ENCODE measurements at regions not wholly inside any gene's neighbourhood (a gene's known extent, or its start where the extent isn't known, plus 50 kb on each side); places are given as distances from the start of the nearest gene placed in this dataset.

DNA sequence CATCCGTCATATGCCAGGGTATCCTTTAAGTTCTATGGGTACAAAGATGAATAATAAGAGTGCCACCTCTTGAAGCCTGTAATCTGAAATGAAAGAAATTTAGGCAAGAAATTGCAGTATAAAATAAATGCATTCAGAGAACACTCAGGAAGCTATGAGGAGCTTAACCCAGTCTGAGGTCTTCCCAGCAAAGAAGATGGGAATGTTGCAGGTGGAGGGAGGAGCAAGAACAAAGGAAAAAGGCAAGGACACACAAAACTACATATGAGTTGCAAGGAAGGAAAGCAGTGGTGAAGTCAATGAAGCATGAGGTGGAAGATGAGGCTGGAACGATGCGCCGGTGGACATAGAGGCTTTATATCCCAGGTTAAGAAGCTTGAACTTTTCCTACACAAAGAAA, 67.0 kb upstream of the DST start:
- DNase-seq = no peak

DNA sequence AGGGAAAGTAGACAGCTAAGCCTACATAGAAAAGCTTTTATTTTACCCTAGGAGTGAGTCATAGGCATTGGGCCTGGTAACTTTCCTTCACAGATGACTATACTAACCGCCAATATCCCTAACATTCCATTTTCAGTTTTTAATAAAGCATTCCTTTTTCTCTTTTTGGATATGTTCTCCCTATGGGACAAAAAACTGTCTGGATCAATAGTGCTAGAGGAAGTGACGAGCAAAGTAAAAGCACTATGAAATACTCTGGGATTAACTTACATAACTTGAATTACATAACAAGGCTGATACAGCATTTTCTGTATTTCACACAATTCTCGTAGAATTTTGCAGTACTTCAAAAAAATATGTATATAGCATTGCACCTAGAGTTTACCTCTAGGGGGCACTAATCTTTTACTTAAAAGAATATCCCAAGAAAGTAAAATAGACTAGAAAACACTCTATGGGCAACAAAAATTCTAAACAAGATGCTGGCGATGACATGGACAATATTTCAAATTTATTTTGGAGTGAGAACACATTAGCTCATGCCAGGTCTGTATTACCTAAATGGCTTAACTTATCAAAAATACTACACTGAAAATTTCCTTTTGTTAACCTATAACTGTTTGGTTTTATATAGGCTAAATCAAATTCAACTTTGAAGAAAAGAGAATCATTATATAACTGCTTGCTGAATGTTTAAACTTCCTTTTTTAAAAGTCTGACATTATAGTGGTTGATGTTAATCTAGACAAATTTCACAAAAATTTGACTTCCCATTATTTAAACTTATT, 66.3 kb upstream of the DST start:
- peak; percentile 74 for DNase-seq

DNA sequence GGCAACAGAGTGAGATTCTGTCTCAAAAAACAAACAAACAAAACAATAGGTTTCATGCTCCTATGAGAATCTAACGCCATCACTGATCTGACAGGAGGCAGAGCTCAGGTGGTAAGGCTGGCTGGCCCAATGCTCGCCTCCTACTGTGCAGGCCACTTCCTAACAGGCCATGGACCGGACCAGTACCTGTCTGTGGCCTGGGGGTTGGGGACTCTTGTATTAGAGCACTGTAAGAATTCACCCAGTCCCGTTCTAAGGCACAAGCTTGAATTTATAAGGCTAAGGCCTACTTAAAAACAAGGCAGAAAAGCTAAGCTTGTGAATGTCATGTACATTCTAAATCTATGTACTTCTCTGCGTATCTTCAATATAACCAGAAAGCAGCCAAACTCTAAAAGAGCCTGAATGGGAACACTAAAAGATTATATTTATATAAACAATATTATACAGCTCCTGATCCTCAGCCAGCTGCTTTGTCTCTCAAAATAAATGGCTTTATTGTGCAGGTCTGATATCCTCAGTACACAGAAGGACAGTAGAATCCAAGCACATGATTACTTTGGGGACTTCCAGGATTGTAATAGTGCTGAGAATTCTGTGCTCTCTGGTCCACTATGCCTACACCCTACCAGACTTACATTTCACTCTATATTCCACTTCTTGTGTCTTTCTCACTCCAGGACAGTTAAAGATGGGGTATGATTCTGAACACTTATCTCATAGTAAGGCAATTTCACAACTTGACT, 64.5 kb upstream of the DST start:
- no peak for DNase-seq

DNA sequence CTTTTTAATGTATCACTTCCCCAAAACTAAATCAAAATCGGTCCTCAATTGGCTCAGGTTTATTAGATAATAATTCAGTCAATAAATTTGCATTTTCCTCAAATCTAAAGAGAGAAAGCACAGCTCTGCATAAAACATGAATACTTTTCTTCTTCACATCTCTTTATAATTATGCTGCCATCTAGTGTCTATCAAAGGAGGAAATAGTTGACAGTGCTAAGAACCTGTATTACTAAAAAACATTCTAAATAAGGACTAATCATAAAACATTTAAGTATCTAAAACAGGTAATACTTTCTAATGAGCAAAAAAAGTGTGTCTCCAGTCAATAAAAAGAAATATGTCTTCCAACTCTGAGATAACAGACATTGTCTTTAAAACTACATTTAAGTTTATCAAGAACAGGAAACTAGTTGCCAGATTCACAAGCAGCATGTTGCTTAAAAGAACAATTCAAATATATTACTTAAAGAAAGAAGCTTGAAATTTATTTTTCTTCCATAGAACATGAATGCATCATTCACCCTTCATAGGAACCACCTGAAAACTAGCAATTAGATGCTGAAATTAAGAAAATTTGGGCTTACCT, 56.5 kb upstream of the DST start:
- DNase-seq = peak; percentile 48

DNA sequence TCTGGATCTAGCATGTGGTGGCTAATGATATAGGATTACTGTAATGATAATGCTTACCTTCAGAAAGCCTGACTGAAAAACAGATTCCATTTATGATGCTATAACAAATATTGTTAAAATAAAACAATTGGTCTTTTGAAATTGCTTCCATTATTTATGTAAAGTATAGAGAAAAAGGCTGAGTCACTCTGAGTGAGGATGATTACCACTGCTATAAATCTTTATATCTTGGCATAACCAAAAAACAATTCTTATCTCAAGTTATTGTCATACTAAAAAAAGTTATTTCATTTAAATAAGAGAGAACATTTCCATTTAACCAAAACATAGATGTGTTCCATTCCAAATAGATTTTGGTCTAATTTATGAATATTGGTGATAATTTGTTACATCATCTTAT, 53.0 kb upstream of the DST start:
- no peak for DNase-seq

DNA sequence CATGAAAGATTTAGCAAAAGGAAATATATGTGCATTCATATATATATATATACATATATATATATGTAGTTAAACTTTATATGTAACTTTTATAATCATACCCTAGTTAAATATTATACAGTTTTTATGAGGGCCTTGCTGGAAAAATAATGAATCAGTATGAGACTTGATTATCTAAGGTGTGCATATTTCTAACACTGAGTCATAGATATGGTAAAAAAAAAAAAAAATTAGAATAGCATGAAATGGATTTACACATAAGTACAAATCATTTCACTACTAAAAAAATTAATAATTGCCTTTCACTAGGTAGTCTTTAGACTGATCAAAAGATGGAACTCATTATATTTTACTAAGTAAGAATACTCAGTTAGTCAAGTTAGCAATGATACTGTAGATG, 51.3 kb upstream of the DST start:
- DNase-seq = no peak

DNA sequence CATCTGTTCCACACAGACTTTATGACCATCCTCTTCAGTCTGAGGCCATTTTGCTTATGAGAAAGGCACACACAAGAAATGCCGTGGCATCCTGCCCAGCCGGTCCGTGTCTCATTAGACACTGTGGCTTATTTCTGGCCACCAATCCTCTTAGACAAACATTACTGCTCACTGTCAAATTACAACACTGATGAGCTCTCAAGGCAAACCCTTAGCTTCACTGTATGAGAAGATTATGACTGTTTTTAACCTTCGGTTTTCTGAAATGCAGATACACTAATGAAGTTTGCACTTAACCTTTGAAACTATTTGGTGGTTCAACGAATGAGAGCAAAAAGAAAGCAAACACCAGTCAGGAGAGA, 50.5 kb upstream of the DST start:
- peak; percentile 89 for DNase-seq

DNA sequence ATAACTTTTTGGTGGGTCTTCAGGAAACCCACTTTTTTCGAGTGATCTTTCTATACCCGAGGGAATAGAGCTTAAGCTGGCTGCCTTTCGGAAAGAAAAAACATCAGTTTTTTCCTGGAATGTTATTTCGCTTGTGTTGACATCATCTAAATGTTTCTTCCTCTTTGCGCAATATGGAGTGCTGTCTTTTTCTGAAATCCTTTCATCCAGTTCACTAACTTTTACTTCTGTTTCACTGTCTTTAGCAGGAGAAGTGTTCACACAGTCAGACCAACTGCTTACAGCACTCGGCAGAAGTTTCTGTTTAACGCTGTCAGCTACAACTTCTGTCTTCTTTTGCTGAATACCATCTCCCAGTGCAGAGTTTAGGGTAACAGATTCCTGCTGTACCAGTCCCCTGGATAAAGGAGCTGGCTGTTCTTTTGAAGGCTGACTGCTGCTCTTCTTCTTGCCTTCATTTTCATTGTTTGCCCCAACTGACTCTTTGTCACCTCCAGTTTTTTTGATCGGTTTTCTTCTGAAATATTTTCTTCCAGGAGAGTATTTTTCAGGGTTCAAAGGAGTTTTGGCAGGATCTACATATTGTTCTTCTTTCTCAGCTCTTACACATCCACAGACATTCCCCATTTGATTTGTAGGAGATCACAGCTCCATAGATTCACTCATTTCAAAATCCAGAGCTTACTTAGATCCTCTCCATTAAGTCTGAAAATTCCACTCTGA, 50.0 kb upstream of the DST start:
- peak; percentile 67 for DNase-seq

Measured in fibroblast of skin of back (primary cell).